Astrocyte of the hippocampus (primary cell): ENCODE measurements at regions not wholly inside any gene's neighbourhood (a gene's known extent, or its start where the extent isn't known, plus 50 kb on each side); places are given as distances from the start of the nearest gene placed in this dataset.
"Not testable (repeated sequence)": the region's sequence is repeated elsewhere in the genome, so short reads cannot be mapped to it uniquely, and the experiment has no call there.

Source experiments
- DNase-seq: peaks from one replicate; pipeline ENCODE4 v3.0.0; 2011; ENCODE audit warnings: low read depth, low spot score

DNA sequence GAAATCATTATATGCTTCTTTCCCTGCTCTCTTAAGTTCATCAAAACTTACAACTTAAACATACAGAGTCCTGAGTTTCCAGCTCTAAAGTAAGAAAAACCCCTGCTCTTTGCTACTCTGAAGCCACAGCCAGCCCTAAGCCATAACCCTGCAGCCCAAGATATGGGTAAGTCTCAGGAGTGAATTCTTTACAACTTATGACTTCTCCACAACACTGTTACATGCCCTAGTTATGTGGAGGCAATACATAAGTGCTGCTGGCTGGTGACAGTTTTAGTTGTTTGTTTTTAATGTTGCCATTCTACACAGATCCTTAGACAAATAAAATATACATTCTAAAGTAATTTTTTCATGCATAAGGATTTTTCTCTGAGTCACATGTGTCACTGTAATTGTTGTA lies 100.2 kb downstream of the FBXO8 start:
- DNase-seq: no peak

DNA sequence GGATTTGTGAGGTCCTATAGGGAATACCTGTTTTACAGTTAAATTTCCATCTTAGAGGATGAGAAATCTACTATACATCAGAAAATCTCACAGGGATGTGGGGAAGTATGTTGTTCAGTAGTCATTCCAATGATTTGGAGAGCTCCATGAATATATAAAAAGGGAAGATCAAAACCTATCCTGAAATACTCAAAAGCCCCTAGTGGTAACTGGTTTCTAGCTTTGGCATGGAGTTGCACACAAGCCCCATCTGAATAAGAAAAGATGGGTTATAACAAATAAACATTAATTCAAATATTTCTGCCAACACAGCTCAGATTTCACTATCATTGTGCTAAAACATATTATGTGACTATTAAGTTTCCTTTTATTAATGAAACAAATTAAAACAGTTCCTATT lies 101.6 kb downstream of the FBXO8 start:
- no peak for DNase-seq

DNA sequence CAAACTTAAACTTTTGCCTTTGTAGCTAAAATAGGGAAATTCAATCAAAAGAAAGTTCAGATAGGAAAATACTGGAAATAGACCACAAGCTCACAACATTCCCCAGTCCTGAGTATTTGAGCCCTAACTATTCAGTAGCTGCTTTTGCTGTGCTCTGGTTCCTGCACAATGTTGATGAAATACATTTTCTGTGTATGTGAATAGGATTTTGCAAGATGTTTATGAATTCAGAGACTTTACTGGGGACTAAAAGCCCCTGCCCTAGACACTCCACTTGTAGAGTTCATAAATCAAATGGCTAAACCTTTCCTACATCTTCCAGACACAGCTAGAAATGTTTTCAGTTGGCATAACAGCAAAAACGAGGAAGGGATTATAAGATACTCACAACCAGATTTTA lies 105.9 kb downstream of the FBXO8 start:
- no peak for DNase-seq

DNA sequence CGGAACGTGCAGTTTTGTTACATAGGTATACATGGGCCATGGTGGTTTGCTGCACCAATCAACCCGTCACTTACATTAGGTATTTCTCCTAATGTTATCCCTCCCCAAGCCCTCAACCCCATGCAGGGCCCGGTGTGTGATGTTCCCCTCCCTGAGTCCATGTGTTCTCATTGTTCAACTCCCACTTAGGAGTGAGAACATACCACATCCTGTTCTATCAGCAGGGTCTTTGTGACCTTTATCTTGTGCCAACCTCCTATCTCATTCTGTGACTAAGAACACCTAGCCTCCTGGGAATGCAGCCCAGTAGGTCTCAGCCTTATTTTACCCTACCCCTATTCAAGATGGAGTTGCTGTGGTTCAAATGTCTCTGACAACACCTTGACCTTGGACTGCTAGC lies 107.6 kb downstream of the FBXO8 start:
- not testable (repeated sequence) for DNase-seq

DNA sequence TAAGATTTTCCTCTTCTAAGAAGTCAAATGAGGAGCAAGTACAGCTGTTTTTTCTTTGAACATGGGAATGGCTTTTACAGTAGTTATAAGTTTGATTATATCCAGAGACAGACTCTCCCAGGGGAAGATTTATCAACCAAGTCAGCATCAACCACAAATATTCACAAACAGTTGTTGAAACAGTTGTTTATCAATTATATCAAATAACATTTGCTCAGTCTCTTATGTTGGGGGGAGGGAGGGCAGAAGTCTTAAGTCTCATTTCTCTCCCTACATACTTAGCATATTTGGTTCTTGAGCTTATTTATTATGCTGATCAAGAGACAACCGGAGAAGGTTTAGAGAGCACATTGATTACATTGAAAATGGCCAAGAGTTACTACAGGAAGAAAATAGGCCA lies 110.1 kb downstream of the FBXO8 start:
- DNase-seq: no peak

DNA sequence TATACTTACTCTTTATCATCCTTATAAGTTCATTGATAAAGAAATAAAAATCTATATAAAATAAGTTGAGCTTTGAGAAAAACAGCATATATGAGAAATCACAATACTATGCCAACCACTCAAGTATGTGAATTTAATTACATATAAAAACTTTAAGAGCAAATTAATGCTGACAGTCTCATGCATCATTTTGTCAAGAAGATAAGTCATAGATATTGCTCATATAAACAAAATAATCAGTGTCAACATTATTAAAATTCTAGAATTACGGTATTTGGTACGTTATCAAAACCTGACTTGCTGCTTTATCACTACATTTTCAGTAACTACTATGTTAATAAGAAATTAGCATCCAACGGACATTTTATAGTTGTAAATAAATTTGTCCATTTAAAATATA lies 111.2 kb downstream of the FBXO8 start:
- no peak for DNase-seq

DNA sequence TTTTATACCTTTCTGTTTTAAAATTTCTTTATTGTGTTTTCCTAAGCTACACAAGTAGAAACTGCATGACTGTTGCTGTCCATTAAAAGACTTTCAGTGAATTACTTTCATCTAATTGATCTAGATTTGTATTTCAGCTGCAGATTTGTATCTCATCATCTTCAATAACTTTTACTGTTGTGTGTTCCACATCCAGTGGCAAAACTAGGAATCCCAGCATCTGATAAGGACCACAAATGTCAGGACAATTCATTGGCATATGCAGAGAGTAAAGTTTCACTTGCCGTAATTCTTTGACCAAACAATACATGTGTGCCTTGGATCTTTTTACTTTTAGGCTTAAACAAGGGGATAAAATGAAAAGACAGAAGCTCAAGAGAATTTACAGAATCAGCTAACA lies 112.6 kb downstream of the FBXO8 start:
- no peak for DNase-seq

DNA sequence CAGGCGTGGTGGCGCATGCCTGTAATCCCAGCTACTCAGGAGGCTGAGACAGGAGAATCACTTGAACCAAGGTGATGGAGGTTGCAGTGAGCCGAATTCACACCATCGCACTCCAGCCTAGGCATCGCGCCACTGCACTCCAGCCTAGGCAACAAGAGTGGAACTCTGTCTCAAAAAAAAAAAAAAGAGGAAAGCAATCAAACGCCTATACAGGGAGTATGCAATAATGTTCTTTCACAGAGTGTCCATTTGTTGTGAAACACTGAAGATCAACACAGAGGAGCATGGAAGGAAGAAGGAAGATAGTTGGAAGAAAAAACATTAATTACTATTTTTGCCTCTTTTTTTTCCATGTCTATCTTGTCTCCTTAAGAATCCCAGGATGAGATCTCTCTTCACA lies 113.4 kb downstream of the FBXO8 start:
- no peak for DNase-seq

DNA sequence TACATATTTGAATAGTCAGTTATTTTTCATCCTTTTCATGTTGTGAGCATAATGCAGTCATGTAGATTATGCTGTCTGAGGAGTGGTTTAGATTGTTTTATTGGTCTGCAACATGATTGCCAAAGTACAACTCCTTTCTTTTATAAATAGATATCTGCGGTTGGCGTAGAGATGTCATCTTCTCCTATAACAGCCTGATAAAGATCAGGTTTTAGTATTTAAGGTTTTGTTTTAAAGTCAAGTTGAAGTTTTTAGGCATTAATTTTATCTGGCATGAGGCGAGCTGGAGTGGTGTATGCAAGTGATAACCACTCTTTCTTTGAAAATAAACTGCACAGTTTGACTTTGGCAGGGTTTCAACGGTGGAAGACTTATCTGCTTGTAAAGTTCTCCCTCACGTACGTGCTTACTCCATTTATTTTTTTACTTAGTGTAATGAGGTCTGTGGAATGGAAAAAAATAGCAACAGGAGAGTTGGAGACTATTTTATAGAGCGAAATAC lies 126.3 kb downstream of the FBXO8 start:
- no peak for DNase-seq

DNA sequence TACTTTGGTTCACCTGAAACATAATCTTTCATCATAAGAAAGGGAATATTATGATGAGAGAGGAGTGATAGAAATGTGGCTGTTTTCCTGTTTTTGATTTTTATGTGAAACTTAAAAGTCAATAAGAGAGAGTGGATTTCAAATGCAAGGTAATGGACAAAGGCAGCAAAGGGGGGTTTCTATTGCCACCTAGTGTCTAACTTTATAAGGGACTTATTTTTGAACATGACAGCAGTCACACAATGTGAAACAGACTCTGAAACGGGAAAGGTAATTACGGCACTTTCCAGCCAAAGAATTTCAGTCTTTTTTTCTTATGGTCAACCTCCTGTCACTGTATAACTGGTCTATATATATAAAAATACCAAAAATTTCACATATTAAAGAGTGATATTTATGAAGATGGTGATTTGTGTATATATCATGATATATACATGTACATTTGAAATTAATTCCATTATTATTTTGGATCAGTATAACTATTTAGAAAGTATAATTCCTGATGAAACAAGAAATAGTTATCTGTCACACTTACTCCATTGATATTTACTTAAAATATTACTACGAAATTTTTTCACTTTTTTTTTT lies 127.1 kb downstream of the FBXO8 start:
- DNase-seq: peak; percentile 55

DNA sequence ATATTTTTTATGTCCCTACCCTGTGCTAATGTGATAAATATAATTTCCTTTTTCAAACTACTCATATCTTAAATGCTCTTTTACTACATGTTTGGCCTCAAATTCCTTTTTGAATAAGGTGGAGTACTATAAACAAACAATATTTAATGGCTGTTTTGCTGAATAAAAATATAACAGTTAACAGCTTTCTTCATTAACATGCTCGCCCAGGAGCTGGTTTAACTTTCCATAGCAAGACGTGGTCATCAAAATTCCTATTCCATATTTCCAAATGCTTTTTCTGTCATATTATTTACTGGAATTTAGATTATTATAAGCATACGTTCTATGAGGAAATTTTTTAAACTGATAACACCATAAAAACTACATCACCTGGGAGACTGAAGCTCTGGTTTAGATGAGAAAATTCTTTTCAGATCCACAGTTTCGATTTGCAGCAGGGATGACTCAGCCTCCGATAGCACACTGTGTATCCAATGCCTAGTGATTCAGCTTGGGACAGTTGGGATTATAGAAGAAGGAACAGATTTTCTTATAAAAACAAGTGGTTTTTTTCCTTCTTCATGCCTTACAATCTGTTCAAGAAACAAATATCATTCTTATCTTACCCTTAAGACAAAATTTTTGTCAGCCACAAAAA lies 129.1 kb downstream of the FBXO8 start:
- peak; percentile 49 for DNase-seq

DNA sequence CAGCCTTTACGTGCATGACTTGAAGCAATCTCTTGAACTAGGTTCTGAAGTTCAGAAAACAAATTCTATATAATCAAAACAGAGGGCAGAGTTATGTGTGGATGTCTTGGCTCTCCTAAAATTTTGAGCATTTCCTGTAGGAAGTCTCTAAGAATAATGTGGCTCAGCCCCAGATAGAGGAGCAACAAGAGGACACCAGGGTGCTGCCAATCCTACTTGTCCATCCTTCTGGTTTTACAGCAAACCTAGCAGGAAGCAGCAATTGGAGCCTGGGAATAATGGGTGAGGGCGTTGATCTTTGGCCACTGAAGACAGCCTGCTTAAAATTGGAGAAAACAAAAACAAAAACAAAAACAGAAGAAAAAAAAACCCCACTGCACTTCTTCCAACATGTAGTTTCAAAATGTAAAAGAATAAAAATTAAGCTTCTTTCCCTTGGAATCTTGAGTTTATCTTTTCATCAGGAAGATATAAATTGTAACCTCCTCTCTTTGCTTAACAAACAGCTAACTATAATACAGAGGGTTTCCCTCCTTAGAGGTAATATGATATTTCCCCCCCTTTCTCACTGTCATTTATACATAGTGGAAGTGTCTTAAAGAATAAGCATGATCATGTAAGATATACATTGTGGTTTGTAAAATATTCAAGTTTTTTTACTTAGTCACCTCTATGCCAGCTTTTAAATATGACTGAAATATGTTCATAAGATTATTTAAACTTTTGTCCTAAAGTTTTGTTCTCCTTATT lies 130.6 kb downstream of the FBXO8 start:
- DNase-seq: no peak

DNA sequence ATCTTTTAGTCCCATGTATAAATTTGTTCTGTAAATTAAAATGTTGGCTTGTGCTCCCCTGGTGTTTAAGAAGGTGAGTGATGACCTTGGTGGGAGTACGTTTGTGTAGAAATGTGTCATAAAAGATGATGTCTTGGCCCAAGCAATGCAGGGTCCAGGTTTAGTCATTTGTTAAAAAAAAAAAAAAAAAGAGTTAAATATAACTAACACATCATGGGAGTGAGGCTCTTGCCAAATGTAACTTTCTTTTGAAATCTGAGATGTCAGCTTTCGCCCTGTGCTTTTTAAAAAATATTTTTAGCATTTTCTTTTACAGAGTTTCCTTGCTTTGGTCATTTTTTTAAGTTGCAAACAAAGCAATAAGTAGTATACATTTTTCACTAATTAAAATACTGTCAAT lies 135.6 kb downstream of the FBXO8 start:
- no peak for DNase-seq

DNA sequence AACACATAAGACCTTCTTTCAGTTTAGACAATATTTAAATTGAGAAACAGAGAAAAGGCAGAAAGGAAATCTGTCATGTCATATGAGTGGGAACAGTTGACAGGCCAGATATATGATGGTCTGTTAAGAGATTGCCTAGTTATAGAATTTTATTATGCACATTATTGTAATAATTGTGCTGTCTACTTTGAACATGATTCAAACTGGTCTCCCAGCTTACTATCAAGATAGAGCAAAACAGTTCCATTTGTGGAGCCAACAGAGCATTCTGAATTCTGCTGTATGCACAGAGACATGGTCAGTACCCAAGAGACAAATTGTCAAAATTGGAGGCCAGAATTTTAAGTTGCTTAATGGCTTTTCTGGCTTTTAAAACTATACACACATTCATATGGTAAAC lies 139.4 kb downstream of the FBXO8 start:
- no peak for DNase-seq

DNA sequence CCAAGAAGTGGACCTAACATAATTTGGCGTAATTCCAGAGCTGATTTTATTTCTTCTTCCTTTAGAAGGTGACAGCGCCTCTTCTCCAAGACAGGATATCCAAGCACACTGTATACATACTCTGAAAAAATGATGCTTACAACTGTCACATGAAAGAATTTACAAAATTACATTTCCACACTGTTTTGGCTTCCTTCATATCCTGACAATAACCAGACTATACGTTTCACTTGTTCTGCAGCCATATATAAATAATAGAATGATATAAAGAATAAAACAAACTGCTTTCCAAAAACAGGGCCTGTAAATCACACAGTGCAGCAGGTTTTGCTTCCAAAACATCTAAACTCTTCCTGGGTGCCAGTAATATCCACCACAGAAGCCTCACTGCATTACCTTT lies 141.6 kb downstream of the FBXO8 start:
- no peak for DNase-seq

DNA sequence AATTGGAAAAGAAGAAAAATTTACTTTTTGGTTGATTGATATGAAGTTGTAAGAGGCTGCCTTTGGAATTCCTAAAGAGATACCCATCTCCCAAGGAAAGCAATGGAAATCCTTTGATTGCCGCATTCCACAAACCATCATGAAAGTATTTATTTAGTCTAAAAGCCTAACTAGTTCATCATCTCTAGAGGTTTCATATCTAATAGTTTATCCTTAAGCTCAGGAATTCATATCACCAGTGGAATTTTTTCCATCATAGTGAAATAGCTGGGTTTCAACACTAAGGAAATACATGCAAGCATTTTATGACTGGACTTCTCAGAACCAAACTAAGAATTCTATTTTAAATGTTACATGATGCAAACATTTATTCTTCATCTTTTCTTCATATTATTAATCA lies 144.9 kb downstream of the FBXO8 start:
- no peak for DNase-seq

DNA sequence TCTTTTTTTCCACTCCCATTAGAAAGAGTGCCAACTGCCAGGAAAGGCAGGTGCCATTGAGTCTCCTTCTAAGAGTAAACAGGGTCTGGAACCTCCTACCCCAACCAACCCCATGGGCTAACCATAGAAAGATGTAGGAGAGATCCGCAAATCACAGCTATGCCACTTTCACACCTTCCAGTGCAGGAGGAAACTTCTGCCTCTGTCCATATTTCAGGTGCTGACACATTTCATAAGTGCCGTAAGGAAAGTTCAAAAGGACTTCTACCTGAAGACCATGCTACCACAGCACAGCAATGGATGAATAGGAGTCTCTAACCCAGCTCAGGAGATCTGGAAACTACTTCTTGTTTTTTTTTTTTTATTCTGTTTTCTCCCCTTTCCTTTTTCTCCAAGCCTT lies 145.8 kb downstream of the FBXO8 start:
- no peak for DNase-seq

DNA sequence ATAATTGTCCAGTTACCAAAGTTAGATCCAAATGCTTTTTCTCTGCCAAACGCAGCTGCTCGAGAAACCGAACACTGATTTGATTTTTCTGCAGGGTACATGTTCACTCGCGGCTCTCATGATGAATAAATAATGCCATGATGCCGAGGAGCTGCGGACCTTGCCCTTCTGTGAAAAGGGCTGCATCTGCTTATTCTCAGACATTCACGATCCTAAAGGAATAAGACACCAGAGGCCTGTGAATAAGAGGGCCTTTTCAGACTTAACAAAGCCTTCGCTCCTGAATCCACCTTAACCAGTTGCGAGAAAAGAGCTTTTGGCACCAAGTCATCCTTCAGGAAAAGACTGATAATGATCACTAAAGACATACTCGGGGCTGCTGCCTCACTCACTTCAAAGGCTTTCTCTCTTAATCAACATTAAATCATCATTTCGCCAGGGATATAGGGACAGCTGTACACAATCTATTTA lies 147.5 kb downstream of the FBXO8 start:
- peak; percentile 7 for DNase-seq

DNA sequence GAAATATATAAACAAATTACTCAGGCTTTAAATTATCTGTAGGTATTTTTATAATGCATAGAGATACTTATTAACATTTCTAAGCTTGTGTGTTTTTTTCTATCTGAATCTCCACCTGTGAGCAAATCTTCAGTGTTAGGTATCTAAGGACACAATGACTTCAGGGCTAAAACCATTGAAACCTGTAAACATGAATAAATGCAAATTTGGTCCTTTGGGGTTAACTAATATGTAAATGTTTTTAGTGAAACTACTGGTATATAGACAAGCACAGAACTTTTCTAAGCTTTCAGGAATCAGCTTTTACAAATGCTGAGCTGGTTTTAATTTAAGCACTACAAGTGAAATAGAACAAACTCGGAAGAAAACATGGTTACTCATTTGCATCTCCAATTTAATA lies 147.9 kb downstream of the FBXO8 start:
- DNase-seq: no peak

DNA sequence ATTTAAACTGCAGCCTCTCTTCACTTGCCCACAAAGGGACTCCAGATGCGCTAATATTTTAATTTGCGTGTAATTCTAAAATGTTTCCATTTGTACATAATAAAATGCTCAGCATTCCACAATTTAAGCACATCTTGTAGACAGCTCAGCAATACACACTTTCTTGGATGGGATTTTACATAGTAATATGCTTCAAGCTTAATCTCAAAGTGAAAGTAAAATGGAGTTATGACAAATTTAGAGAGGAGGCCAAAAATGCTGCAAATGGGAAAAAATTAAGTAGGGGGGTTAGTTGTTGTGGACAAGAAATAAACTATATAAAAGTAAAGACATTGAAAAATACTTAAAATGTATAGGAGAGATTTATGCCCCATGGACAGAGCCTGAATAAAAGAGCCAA lies 149.1 kb downstream of the FBXO8 start:
- DNase-seq: no peak

DNA sequence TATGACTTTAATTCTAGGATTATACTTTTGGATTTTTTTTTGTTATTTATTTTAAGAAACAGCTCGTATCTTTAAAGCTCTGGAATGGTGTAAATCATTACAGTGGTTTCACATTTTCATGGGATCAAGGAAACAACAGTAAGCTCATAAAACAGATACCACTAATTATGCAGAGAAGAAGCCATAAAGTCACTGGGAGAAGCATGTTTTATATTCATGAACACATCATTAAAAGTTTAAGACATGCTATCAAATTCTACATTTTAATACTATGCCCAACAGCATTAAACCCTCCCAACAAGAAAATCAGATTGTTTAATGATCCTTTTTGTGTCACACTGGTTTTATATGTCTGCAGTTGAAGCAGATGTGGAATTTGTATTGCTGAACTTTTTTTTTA lies 149.9 kb downstream of the FBXO8 start:
- DNase-seq: no peak

DNA sequence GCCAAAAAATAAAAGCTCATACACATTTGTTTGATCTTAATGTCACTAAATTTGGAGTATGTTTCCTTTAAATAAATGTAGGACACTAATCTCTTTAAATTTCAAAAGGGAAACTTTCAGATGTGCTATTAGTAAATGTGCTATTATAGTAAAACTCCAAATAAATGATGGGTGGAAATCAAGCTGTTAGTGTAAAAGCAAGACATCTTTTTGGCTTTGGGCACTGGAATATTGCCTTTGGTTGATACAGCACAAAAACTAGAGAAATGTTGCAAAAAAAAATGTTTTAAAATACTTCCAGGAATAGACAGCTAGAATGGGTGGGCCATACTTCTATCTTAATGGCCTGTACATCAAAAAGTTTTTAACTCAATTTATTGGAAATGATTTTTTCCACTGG lies 151.6 kb downstream of the FBXO8 start:
- DNase-seq: no peak

DNA sequence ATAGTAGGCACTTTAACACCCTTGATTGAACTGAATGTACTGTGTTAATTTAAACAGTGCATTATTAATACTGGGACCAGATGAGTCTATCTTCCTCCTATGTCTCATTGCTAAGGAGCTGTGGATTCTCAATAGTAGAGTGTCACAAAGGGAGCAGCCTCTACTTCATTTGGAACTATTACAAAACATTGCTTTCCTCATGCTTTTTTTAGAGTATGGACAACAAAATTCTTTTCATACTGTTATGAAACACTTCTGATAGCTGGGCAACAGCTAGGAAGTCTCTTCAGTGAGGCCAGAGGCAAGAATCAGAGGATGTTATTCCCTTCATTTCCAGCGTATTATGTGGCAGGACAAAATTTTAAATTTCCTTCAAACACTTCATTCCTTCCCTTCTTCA lies 160.8 kb downstream of the FBXO8 start:
- no peak for DNase-seq
